ENCODE measurements at regions not wholly inside any gene's neighbourhood (a gene's known extent, or its start where the extent isn't known, plus 50 kb on each side); places are given as distances from the start of the nearest gene placed in this dataset.
"Not testable (repeated sequence)": the region's sequence is repeated elsewhere in the genome, so short reads cannot be mapped to it uniquely, and the experiment has no call there.

- DNase-seq, result no peak
These were observed 457.0 kb downstream of the USP25 start for GRCh38 chr21:16186742-16187141.

- no peak for DNase-seq
These were observed 458.0 kb downstream of the USP25 start for GRCh38 chr21:16187603-16188301.

GRCh38 chr21:16192902-16193301 lies 463.1 kb downstream of the USP25 start:
- no peak for DNase-seq

GRCh38 chr21:16193496-16194094 lies 463.8 kb downstream of the USP25 start:
- DNase-seq, result no peak

- peak; percentile 4 for DNase-seq
These were observed 464.5 kb downstream of the USP25 start for GRCh38 chr21:16194095-16194787.

GRCh38 chr21:16194788-16195537 lies 465.2 kb downstream of the USP25 start:
- no peak for DNase-seq

- DNase-seq, result no peak
These were observed 465.7 kb downstream of the USP25 start for GRCh38 chr21:16195538-16195910.

GRCh38 chr21:16196001-16196400 lies 466.2 kb downstream of the USP25 start:
- DNase-seq, result no peak

GRCh38 chr21:16198546-16198945 lies 468.8 kb downstream of the USP25 start:
- no peak for DNase-seq

- DNase-seq, result no peak
These were observed 469.8 kb downstream of the USP25 start for GRCh38 chr21:16199539-16199938.

GRCh38 chr21:16201718-16202117 lies 471.9 kb downstream of the USP25 start:
- DNase-seq, result no peak

- no peak for DNase-seq
These were observed 475.7 kb downstream of the USP25 start for GRCh38 chr21:16205527-16205926.

- DNase-seq, result no peak
These were observed 481.8 kb downstream of the USP25 start for GRCh38 chr21:16211339-16212303.

- DNase-seq, result no peak
These were observed 483.7 kb downstream of the USP25 start for GRCh38 chr21:16213518-16213917.

- DNase-seq, result no peak
These were observed 485.4 kb downstream of the USP25 start for GRCh38 chr21:16215193-16215592.

GRCh38 chr21:16215663-16216183 lies 485.9 kb downstream of the USP25 start:
- no peak for DNase-seq

GRCh38 chr21:16216288-16216962 lies 486.6 kb downstream of the USP25 start:
- no peak for DNase-seq

GRCh38 chr21:16218682-16219343 lies 489.0 kb downstream of the USP25 start:
- DNase-seq, result no peak

GRCh38 chr21:16224756-16225155 lies 495.0 kb downstream of the USP25 start:
- DNase-seq, result not testable (repeated sequence)

- no peak for DNase-seq
These were observed 510.0 kb downstream of the USP25 start for GRCh38 chr21:16239659-16240265.

Measured in CD4-positive, alpha-beta T cell treated with Interleukin-21 for 1 hour (primary cell).